ENCODE measurements at regions not wholly inside any gene's neighbourhood (a gene's known extent, or its start where the extent isn't known, plus 50 kb on each side); places are given as distances from the start of the nearest gene placed in this dataset.

GRCh38 chr13:44052780-44053184 is 173.1 kb downstream of the LACC1 start (continued):
- TF ChIP-seq SOX13 (IDR thresholded peaks at IDR 0.05) (no peak), SOX13 (CRISPR knock-in tag; conservative IDR thresholded peaks at IDR 0.05 in 1 of 2, IDR thresholded peaks at IDR 0.05 in 1 of 2) (no peak), MYNN (CRISPR knock-in tag; IDR thresholded peaks at IDR 0.05; ENCODE audit: low read depth) (no peak), ZNF615 (CRISPR knock-in tag; IDR thresholded peaks at IDR 0.05; ENCODE audit: borderline replicate concordance) (no peak), HOXD1 (CRISPR knock-in tag; IDR thresholded peaks at IDR 0.05) (no peak), ZNF276 (CRISPR knock-in tag; IDR thresholded peaks at IDR 0.05; ENCODE audit: low read depth) (no peak), ZNF713 (CRISPR knock-in tag; IDR thresholded peaks at IDR 0.05) (no peak), ZNF567 (CRISPR knock-in tag; IDR thresholded peaks at IDR 0.05; ENCODE audit: borderline replicate concordance) (no peak), THAP8 (CRISPR knock-in tag; IDR thresholded peaks at IDR 0.05; ENCODE audit: borderline replicate concordance) (no peak)

GRCh38 chr13:44053208-44053607 is 173.5 kb downstream of the LACC1 start:
- H3K9me3 ChIP-seq (ENCODE audit: low read length) = no peaks in the 10 kb centered on the region
- no peak for DNase-seq (ENCODE audit: low spot score)
- no peak for ATAC-seq
- WGBS (ENCODE audit: low lambda C conversion rate) = 24% methylated on average over 5 of the region's 5 CpGs
- no peaks in the 10 kb centered on the region for H3K79me2 ChIP-seq (ENCODE audit: insufficient read depth, low read length)
- BruUV-seq (replicated peaks) = no TSS peak
- no peak overlapping the region for H3K4me3 ChIP-seq (replicated peaks in 1 of 3; ENCODE audit: insufficient read depth in 1 of 3, low read depth in 2 of 3, low read length in 3 of 3)
- H3K27ac ChIP-seq (ENCODE audit: extremely low read length, insufficient read depth, low read length) = no peak overlapping the region
- FAIRE-seq = no peak
- in situ Hi-C loops (cut with HindIII; ENCODE audit: extremely low pct_ligation_motif_present, low pct_unique_long_range_greater_than_20kb) (loop anchor here (5.0 to 10.0 kb wide), 2 partner anchors 384 to 422 kb away; no protein-coding TSS in a partner anchor), intact Hi-C loops (cut with micrococcal nuclease; ENCODE audit: unreplicated experiment) (loop anchor here (5.0 kb wide), 1 partner anchor 89 kb away; no protein-coding TSS in a partner anchor)
- no peak overlapping the region for H3K4me2 ChIP-seq (ENCODE audit: low read depth, low read length)
- no peaks in the 10 kb centered on the region for H3K4me1 ChIP-seq (ENCODE audit: insufficient read depth, low read length)
- no peaks in the 10 kb centered on the region for H3K27me3 ChIP-seq (ENCODE audit: control insufficient read depth in 1 of 2, insufficient read depth in 2 of 2, low read length in 2 of 2)
- H4K20me1 ChIP-seq (ENCODE audit: insufficient read depth, low read length) = no peaks in the 10 kb centered on the region
- H2AFZ ChIP-seq (ENCODE audit: low read length) = no peak overlapping the region
- POLR2A ChIA-PET = no interaction called here
- CTCF ChIA-PET (ENCODE audit: low intra/inter-chr PET ratio, low total read pairs) = no interaction called here
- H3K36me3 ChIP-seq (replicated peaks in 1 of 2; ENCODE audit: control insufficient read depth in 1 of 2, insufficient read depth in 2 of 2, low read length in 2 of 2) = no peaks in the 10 kb centered on the region
- H3K9ac ChIP-seq (ENCODE audit: insufficient read depth, low read depth, low read length) = no peak overlapping the region
- TF ChIP-seq ZNF646 (CRISPR knock-in tag; IDR thresholded peaks at IDR 0.05) (no peak), ZFX (CRISPR knock-in tag; IDR thresholded peaks at IDR 0.05; ENCODE audit: low read depth) (no peak), ZNF720 (CRISPR knock-in tag; IDR thresholded peaks at IDR 0.05) (no peak), PREB (CRISPR knock-in tag; IDR thresholded peaks at IDR 0.05) (no peak), ZZZ3 (CRISPR knock-in tag; IDR thresholded peaks at IDR 0.05; ENCODE audit: borderline replicate concordance) (no peak)
